BJ (cell line): ENCODE measurements at regions not wholly inside any gene's neighbourhood (a gene's known extent, or its start where the extent isn't known, plus 50 kb on each side); places are given as distances from the start of the nearest gene placed in this dataset.
A peak's percentile ranks its signal among the peaks of the same experiment; 100 is the strongest.

ENCODE experiments used
- CTCF ChIA-PET: fragments of 350-600 bp; formaldehyde crosslinking; extraction: SDS; loops from one replicate; lab custom pipeline; 2021; ENCODE audit warnings: antibody characterized with exemption, inconsistent platforms; lab: Yijun Ruan, JAX
- POLR2A ChIA-PET: fragments of 300-600 bp; sonication (Branson Sonifier 250); formaldehyde crosslinking; extraction: SDS; loops from one replicate; lab custom pipeline; 2021; ENCODE audit warnings: antibody characterized with exemption; lab: Charles Lee
- DNase-seq: peaks from one replicate; pipeline ENCODE4 v3.0.0-alpha.2; 2011; ENCODE audit warnings: low read depth
- H3K27me3 ChIP-seq: 2 replicates; pipeline ENCODE4 v1.6.0; 2011; ENCODE audit warnings: low read length; ENCODE audit not compliant: control insufficient read depth, insufficient read depth
- H3K36me3 ChIP-seq: 2 replicates; pipeline ENCODE4 v1.5.1; 2011; ENCODE audit warnings: low read length; ENCODE audit not compliant: control insufficient read depth, insufficient read depth
- H3K4me3 ChIP-seq: 2 replicates; pipeline ENCODE4 v1.5.1; 2011; ENCODE audit warnings: low read depth, mild to moderate bottlenecking, control low read depth, low read length
- TF ChIP-seq, protein P1 (sequence below): IDR thresholded peaks from 2 replicates; pipeline ENCODE4 v1.5.1; 2011; ENCODE audit warnings: low read depth, mild to moderate bottlenecking, control low read depth, inconsistent platforms, low read length, moderate library complexity; ENCODE audit not compliant: insufficient read depth

DNA sequence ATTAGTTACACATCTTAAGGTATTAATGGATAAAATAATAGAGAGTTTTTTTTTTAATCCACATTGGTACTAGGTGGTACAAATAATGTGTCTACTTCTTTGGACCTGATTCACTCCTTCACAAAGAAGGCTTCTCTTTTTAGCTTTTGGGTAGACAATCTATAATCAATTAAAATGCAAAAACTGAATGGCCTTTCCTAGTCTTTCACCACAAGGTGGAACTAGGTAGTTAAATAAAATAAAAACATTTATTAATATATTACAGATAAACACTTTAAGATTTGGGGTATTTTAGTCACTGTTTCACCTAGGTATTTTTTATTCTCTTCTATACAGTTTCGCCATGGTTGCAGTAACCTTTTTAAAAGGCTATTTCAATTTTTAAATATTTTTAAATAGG lies 68.3 kb upstream of the DST start:
- H3K27me3 ChIP-seq = no peaks in the 10 kb centered on the region
- no peak overlapping the region for H3K4me3 ChIP-seq
- H3K36me3 ChIP-seq = no peaks in the 10 kb centered on the region
- CTCF ChIA-PET = interaction anchor here (1.0 to 7.5 kb wide), 4 partner anchors 19 to 604 kb away, joined by 3 to 61 read pairs (median 4); no protein-coding TSS in a partner anchor
- POLR2A ChIA-PET = no interaction called here
- TF ChIP-seq, protein P1, sequence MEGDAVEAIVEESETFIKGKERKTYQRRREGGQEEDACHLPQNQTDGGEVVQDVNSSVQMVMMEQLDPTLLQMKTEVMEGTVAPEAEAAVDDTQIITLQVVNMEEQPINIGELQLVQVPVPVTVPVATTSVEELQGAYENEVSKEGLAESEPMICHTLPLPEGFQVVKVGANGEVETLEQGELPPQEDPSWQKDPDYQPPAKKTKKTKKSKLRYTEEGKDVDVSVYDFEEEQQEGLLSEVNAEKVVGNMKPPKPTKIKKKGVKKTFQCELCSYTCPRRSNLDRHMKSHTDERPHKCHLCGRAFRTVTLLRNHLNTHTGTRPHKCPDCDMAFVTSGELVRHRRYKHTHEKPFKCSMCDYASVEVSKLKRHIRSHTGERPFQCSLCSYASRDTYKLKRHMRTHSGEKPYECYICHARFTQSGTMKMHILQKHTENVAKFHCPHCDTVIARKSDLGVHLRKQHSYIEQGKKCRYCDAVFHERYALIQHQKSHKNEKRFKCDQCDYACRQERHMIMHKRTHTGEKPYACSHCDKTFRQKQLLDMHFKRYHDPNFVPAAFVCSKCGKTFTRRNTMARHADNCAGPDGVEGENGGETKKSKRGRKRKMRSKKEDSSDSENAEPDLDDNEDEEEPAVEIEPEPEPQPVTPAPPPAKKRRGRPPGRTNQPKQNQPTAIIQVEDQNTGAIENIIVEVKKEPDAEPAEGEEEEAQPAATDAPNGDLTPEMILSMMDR = no peak
- DNase-seq = no peak

DNA sequence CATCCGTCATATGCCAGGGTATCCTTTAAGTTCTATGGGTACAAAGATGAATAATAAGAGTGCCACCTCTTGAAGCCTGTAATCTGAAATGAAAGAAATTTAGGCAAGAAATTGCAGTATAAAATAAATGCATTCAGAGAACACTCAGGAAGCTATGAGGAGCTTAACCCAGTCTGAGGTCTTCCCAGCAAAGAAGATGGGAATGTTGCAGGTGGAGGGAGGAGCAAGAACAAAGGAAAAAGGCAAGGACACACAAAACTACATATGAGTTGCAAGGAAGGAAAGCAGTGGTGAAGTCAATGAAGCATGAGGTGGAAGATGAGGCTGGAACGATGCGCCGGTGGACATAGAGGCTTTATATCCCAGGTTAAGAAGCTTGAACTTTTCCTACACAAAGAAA lies 67.0 kb upstream of the DST start:
- Histone ChIP-seq H3K36me3 (no peaks in the 10 kb centered on the region), H3K27me3 (no peaks in the 10 kb centered on the region), H3K4me3 (no peak overlapping the region)
- TF ChIP-seq, protein P1 = no peak
- DNase-seq = no peak
- CTCF ChIA-PET = interaction anchor here (0.8 to 7.5 kb wide), 13 partner anchors 8 to 607 kb away, joined by 3 to 61 read pairs (median 3); partner anchors contain the start of gene PRIM2
- POLR2A ChIA-PET = no interaction called here

DNA sequence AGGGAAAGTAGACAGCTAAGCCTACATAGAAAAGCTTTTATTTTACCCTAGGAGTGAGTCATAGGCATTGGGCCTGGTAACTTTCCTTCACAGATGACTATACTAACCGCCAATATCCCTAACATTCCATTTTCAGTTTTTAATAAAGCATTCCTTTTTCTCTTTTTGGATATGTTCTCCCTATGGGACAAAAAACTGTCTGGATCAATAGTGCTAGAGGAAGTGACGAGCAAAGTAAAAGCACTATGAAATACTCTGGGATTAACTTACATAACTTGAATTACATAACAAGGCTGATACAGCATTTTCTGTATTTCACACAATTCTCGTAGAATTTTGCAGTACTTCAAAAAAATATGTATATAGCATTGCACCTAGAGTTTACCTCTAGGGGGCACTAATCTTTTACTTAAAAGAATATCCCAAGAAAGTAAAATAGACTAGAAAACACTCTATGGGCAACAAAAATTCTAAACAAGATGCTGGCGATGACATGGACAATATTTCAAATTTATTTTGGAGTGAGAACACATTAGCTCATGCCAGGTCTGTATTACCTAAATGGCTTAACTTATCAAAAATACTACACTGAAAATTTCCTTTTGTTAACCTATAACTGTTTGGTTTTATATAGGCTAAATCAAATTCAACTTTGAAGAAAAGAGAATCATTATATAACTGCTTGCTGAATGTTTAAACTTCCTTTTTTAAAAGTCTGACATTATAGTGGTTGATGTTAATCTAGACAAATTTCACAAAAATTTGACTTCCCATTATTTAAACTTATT lies 66.3 kb upstream of the DST start:
- no peak overlapping the region for H3K4me3 ChIP-seq
- POLR2A ChIA-PET = no interaction called here
- no peaks in the 10 kb centered on the region for H3K36me3 ChIP-seq
- H3K27me3 ChIP-seq = no peaks in the 10 kb centered on the region
- no peak for DNase-seq
- CTCF ChIA-PET = interaction anchor here (0.8 to 7.5 kb wide), 17 partner anchors 9 to 608 kb away, joined by 3 to 61 read pairs (median 3); partner anchors contain the start of gene PRIM2
- TF ChIP-seq, protein P1 = peak; percentile 42

DNA sequence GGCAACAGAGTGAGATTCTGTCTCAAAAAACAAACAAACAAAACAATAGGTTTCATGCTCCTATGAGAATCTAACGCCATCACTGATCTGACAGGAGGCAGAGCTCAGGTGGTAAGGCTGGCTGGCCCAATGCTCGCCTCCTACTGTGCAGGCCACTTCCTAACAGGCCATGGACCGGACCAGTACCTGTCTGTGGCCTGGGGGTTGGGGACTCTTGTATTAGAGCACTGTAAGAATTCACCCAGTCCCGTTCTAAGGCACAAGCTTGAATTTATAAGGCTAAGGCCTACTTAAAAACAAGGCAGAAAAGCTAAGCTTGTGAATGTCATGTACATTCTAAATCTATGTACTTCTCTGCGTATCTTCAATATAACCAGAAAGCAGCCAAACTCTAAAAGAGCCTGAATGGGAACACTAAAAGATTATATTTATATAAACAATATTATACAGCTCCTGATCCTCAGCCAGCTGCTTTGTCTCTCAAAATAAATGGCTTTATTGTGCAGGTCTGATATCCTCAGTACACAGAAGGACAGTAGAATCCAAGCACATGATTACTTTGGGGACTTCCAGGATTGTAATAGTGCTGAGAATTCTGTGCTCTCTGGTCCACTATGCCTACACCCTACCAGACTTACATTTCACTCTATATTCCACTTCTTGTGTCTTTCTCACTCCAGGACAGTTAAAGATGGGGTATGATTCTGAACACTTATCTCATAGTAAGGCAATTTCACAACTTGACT lies 64.5 kb upstream of the DST start:
- TF ChIP-seq, protein P1 = no peak
- POLR2A ChIA-PET = no interaction called here
- CTCF ChIA-PET = interaction anchor here (0.6 to 7.5 kb wide), 4 partner anchors 9 to 145 kb away, joined by 3 to 61 read pairs (median 10); no protein-coding TSS in a partner anchor
- DNase-seq = no peak
- Histone ChIP-seq H3K4me3 (no peak overlapping the region), H3K36me3 (no peaks in the 10 kb centered on the region), H3K27me3 (no peaks in the 10 kb centered on the region)
